IMR-90 (cell line): ENCODE measurements at regions not wholly inside any gene's neighbourhood (a gene's known extent, or its start where the extent isn't known, plus 50 kb on each side); places are given as distances from the start of the nearest gene placed in this dataset.

Source experiments
- ATAC-seq: fragments of 200-7000 bp; cut with Tn5 transposase; 2 replicates; pipeline ENCODE4 v1.9.1; 2020; ENCODE audit warnings: low read depth, mild to moderate bottlenecking, moderate library complexity
- BruUV-seq: library from RNA; stranded (reverse); fragments of 400-500 nt; replicated peaks from 2 replicates; lab custom pipeline; 2021; lab: Mats Ljungman, UMichigan
- CTCF ChIA-PET: fragments of 300-600 bp; formaldehyde crosslinking; extraction: SDS; loops from one replicate; lab custom pipeline; 2021; ENCODE audit warnings: antibody characterized with exemption; lab: Yijun Ruan, JAX
- POLR2A ChIA-PET: fragments of 300-600 bp; sonication (Branson Sonifier 250); formaldehyde crosslinking; loops from one replicate; lab custom pipeline; 2022; ENCODE audit warnings: antibody characterized with exemption; ENCODE audit not compliant: unreplicated experiment; lab: Charles Lee
- DNase-seq: peaks from one replicate; pipeline ENCODE4 v3.0.0; 2013
- H2AFZ ChIP-seq: replicated peaks from 2 replicates; pipeline ENCODE3; 2013; ENCODE audit warnings: low read length, mild to moderate bottlenecking; ENCODE audit not compliant: poor library complexity
- H2AK5ac ChIP-seq: 2 replicates; pipeline ENCODE4 v1.6.1; 2013; ENCODE audit warnings: low read depth, low read length, inconsistent platforms
- H2AK9ac ChIP-seq: replicated peaks from 2 replicates; pipeline ENCODE3; 2013; ENCODE audit warnings: mild to moderate bottlenecking, low read depth, low read length, moderate library complexity; ENCODE audit not compliant: poor library complexity
- H2BK120ac ChIP-seq: 2 replicates; pipeline ENCODE4 v1.6.1; 2013; ENCODE audit warnings: low read depth, low read length, inconsistent platforms
- H2BK15ac ChIP-seq: 3 replicates; pipeline ENCODE4 v1.6.1; 2013; ENCODE audit warnings: low read depth, low read length, inconsistent platforms
- H2BK20ac ChIP-seq: 2 replicates; pipeline ENCODE4 v1.6.1; 2013; ENCODE audit warnings: low read depth, mild to moderate bottlenecking, inconsistent platforms, low read length, moderate library complexity
- H2BK5ac ChIP-seq: 2 replicates; pipeline ENCODE4 v1.6.1; 2013; ENCODE audit warnings: mild to moderate bottlenecking, low read depth, low read length, inconsistent platforms; ENCODE audit not compliant: poor library complexity, severe bottlenecking
- H3K14ac ChIP-seq: replicated peaks from 2 replicates; pipeline ENCODE4 v1.6.1; 2013; ENCODE audit warnings: low read depth, low read length, inconsistent platforms
- H3K18ac ChIP-seq: 2 replicates; pipeline ENCODE4 v1.6.1; 2013; ENCODE audit warnings: low read depth, low read length, control low read depth
- H3K23ac ChIP-seq: 2 replicates; pipeline ENCODE4 v1.6.1; 2013; ENCODE audit warnings: low read depth, low read length, inconsistent platforms
- H3K27ac ChIP-seq: 2 replicates; pipeline ENCODE4 v1.5.1; 2013; ENCODE audit warnings: mild to moderate bottlenecking, control low read depth, low read length; ENCODE audit not compliant: insufficient read depth
- H3K27me3 ChIP-seq: 2 replicates; pipeline ENCODE4 v1.6.1; 2013; ENCODE audit warnings: low read length; ENCODE audit not compliant: control insufficient read depth, insufficient read depth
- H3K36me3 ChIP-seq: 2 replicates; pipeline ENCODE4 v1.6.1; 2013; ENCODE audit warnings: low read length, mixed read lengths; ENCODE audit not compliant: control insufficient read depth, insufficient read depth
- H3K4ac ChIP-seq: 2 replicates; pipeline ENCODE4 v1.6.1; 2013; ENCODE audit warnings: low read depth, low read length, inconsistent platforms
- H3K4me1 ChIP-seq: 2 replicates; pipeline ENCODE4 v1.6.1; 2013; ENCODE audit warnings: low read length, mixed read lengths; ENCODE audit not compliant: control insufficient read depth, insufficient read depth
- H3K4me2 ChIP-seq: 2 replicates; pipeline ENCODE4 v1.6.1; 2013; ENCODE audit warnings: low read depth, mild to moderate bottlenecking, control low read depth, low read length, moderate library complexity
- H3K4me3 ChIP-seq: 2 replicates; pipeline ENCODE4 v1.5.1; 2013; ENCODE audit warnings: low read depth, mild to moderate bottlenecking, control low read depth, low read length, moderate library complexity; ENCODE audit not compliant: insufficient read depth
- H3K56ac ChIP-seq: 2 replicates; pipeline ENCODE4 v1.6.1; 2013; ENCODE audit warnings: low read length, inconsistent platforms; ENCODE audit not compliant: insufficient read depth; ENCODE audit errors: extremely low read depth
- H3K79me1 ChIP-seq, 2 experiments: 2 replicates each; pipeline ENCODE4 v1.6.1; 2013; ENCODE audit warnings: low read length in 2 of 2, inconsistent platforms in 1 of 2, low read depth in 1 of 2
- H3K9ac ChIP-seq: 2 replicates; pipeline ENCODE4 v1.6.1; 2013; ENCODE audit warnings: low read depth, low read length, control low read depth
- H3K9me1 ChIP-seq: 2 replicates; pipeline ENCODE4 v1.6.1; 2013; ENCODE audit warnings: low read length, inconsistent platforms; ENCODE audit not compliant: insufficient read depth
- H3K9me3 ChIP-seq: 2 replicates; pipeline ENCODE4 v1.6.1; 2013; ENCODE audit warnings: low read length; ENCODE audit not compliant: control insufficient read depth, insufficient read depth
- H4K20me1 ChIP-seq: 2 replicates; pipeline ENCODE4 v1.6.1; 2013; ENCODE audit warnings: low read length, inconsistent platforms; ENCODE audit not compliant: insufficient read depth
- H4K5ac ChIP-seq: 2 replicates; pipeline ENCODE4 v1.6.1; 2013; ENCODE audit warnings: mild to moderate bottlenecking, low read depth, low read length, control low read depth
- H4K8ac ChIP-seq, 2 experiments: 2 replicates each; pipeline ENCODE4 v1.6.1; 2013; ENCODE audit warnings: low read depth in 2 of 2, low read length in 2 of 2, control low read depth in 1 of 2, inconsistent platforms in 1 of 2
- H4K91ac ChIP-seq: 2 replicates; pipeline ENCODE4 v1.6.1; 2013; ENCODE audit warnings: low read depth, low read length, inconsistent platforms; ENCODE audit not compliant: insufficient read depth
- BHLHE40 ChIP-seq: fragments of 150-350 bp; IDR thresholded peaks from 2 replicates; pipeline ENCODE4 v1.6.1; 2016; ENCODE audit warnings: mild to moderate bottlenecking, low read depth, low read length
- CEBPB ChIP-seq: IDR thresholded peaks from 2 replicates; pipeline ENCODE4 v1.6.1; 2012; ENCODE audit warnings: low read depth, low read length, improper control_type of control experiment
- CHD1 ChIP-seq: IDR thresholded peaks from 2 replicates; pipeline ENCODE4 v1.6.1; 2012; ENCODE audit warnings: low read depth, low read length, improper control_type of control experiment
- CTCF ChIP-seq: conservative IDR thresholded peaks from 2 replicates; pipeline ENCODE4 v1.5.1; 2012; ENCODE audit warnings: mild to moderate bottlenecking, low read depth, low read length, improper control_type of control experiment
- FOS ChIP-seq: fragments of 150-350 bp; IDR thresholded peaks from 2 replicates; pipeline ENCODE4 v1.6.1; 2016; ENCODE audit warnings: low read depth, low read length
- MAFK ChIP-seq: IDR thresholded peaks from 2 replicates; pipeline ENCODE4 v1.6.1; 2012; ENCODE audit warnings: low read depth, low read length, improper control_type of control experiment
- MXI1 ChIP-seq: IDR thresholded peaks from 2 replicates; pipeline ENCODE4 v1.6.1; 2012; ENCODE audit warnings: low read depth, mild to moderate bottlenecking, low read length, moderate library complexity, borderline replicate concordance
- NFE2L2 ChIP-seq: fragments of 150-350 bp; IDR thresholded peaks from 2 replicates; pipeline ENCODE4 v1.6.1; 2016; ENCODE audit warnings: low read depth, mild to moderate bottlenecking, low read length
- POLR2A ChIP-seq: IDR thresholded peaks from 2 replicates; pipeline ENCODE4 v1.6.1; 2012; ENCODE audit warnings: mild to moderate bottlenecking, low read depth, low read length
- RAD21 ChIP-seq: IDR thresholded peaks from 2 replicates; pipeline ENCODE4 v1.6.1; 2012; ENCODE audit warnings: low read length, improper control_type of control experiment
- RCOR1 ChIP-seq: IDR thresholded peaks from 2 replicates; pipeline ENCODE4 v1.6.1; 2012; ENCODE audit warnings: mild to moderate bottlenecking, low read length, improper control_type of control experiment; ENCODE audit not compliant: insufficient replicate concordance
- SMC3 ChIP-seq: fragments of 150-350 bp; IDR thresholded peaks from 2 replicates; pipeline ENCODE4 v1.6.1; 2016; ENCODE audit warnings: low read depth, mild to moderate bottlenecking, antibody characterized with exemption, low read length, moderate library complexity
- WGBS, 2 experiments: methylation state at CpG; one replicate each; pipeline versions ENCODE4 v1.1.5 to v1.1.7; 2013; ENCODE audit warnings: missing lambda C conversion rate in 2 of 2; ENCODE audit not compliant: insufficient read length in 1 of 2; ENCODE audit errors: extremely low coverage in 2 of 2; 5-methylcytosine and 5-hydroxymethylcytosine counted together
- dilution Hi-C: fragments of 300-500 bp; cut with HindIII; formaldehyde crosslinking; loops from one replicate; pipeline ENCODE4 v1.14.3; 2018; ENCODE audit warnings: low sequenced_read_pairs; ENCODE audit not compliant: unreplicated experiment
- in situ Hi-C: fragments of 300-500 bp; cut with MboI; formaldehyde crosslinking; loops from 3 replicates; pipeline ENCODE4 v1.14.3; 2019; ENCODE audit warnings: low sequenced_read_pairs, inconsistent platforms, mixed read lengths
- intact Hi-C: fragments of 100-400 bp; cut with micrococcal nuclease; formaldehyde crosslinking; loops from 2 replicates; pipeline ENCODE4 v1.10.0; 2022

- Histone ChIP-seq H3K4me2 (no peak overlapping the region), H4K5ac (no peak overlapping the region), H3K79me1 (no peaks in the 10 kb centered on the region), H4K20me1 (no peaks in the 10 kb centered on the region), H4K8ac (no peak overlapping the region), H3K4ac (no peak overlapping the region), H2BK15ac (no peak overlapping the region), H3K23ac (no peak overlapping the region), H3K36me3 (no peaks in the 10 kb centered on the region), H3K9me1 (no peaks in the 10 kb centered on the region), H3K9ac (no peak overlapping the region), H2BK20ac (no peak overlapping the region), H3K9me3 (no peaks in the 10 kb centered on the region), H4K91ac (no peak overlapping the region), H3K18ac (no peak overlapping the region), H3K27ac (no peak overlapping the region), H3K56ac (no peak overlapping the region), H3K4me1 (no peaks in the 10 kb centered on the region), H3K27me3 (no peaks in the 10 kb centered on the region), H2AK9ac (no peak overlapping the region), H3K4me3 (no peak overlapping the region), H2BK120ac (no peak overlapping the region), H2BK5ac (no peak overlapping the region), H2AFZ (no peak overlapping the region), H2AK5ac (no peak overlapping the region), H3K14ac (no peak overlapping the region)
- TF ChIP-seq RAD21 (no peak), BHLHE40 (no peak), POLR2A (no peak), NFE2L2 (no peak), CTCF (no peak), CEBPB (no peak), MXI1 (no peak), SMC3 (no peak), MAFK (no peak), CHD1 (no peak), FOS (no peak), RCOR1 (no peak)
- DNase-seq (no peak), ATAC-seq (no peak)
- CTCF ChIA-PET = interaction anchor here (0.7 kb wide), 1 partner anchor 161 kb away, joined by 3 read pairs; no protein-coding TSS in a partner anchor
- in situ Hi-C loops = no loop called here
- BruUV-seq = no TSS peak
- POLR2A ChIA-PET = no interaction called here
- intact Hi-C loops = no loop called here
- no CpG with 5 or more reads among the region's 4 CpGs for WGBS, 2 experiments
- dilution Hi-C loops = no loop called here
These were observed 213.4 kb upstream of the TBL1XR1 start for GRCh38 chr3:177410730-177411129.
